SH-SY5Y (cell line): ENCODE measurements at regions not wholly inside any gene's neighbourhood (a gene's known extent, or its start where the extent isn't known, plus 50 kb on each side); places are given as distances from the start of the nearest gene placed in this dataset.

Experiments
- GATA2 ChIP-seq: IDR thresholded peaks from 2 replicates; pipeline ENCODE4 v1.6.1; 2011; ENCODE audit warnings: mild to moderate bottlenecking, low read depth, low read length
- GATA3 ChIP-seq: IDR thresholded peaks from 2 replicates; pipeline ENCODE4 v1.6.1; 2011; ENCODE audit warnings: low read depth, mild to moderate bottlenecking, low read length, moderate library complexity

DNA sequence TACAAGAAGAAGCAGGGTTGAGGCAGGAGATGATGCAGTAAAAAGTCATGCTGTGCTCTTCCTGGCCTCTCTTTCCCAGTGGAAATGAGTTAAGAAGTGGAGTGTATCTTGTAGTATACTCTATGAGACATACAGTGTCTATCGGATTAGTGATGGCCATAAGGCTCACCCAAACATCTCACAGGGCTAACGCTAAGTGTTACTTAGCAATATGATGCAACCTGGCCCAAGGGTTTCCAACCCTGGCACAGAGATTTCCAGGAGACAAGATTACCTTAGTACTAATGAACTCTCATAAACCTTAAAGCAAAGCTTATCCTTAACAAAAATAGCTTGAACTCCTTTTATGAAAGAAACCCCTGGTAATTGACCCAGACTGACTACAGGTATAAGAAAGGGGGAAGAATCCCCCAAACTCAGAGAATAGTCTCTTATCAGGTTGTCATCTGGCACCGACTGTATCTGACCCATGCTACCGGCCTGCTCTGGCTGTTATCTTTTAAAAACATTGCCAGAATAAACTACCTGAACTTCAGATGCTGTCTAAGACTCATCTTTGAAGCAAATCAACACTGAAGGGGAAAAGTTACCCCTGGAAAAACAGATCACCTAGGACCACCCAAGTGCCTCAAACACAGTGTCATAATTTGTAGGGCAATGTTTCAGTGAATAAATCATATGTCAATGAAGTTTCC, 1002.0 kb downstream of the REEP3 start:
- TF ChIP-seq GATA2, result no peak
- TF ChIP-seq GATA3, result no peak
